WTC11 (cell line): ENCODE measurements at regions not wholly inside any gene's neighbourhood (a gene's known extent, or its start where the extent isn't known, plus 50 kb on each side); places are given as distances from the start of the nearest gene placed in this dataset.
"Not testable (repeated sequence)": the region's sequence is repeated elsewhere in the genome, so short reads cannot be mapped to it uniquely, and the experiment has no call there.

Source experiments
- MAX ChIP-seq: sonication (generic); formaldehyde crosslinking; IDR thresholded peaks from 2 replicates; pipeline ENCODE4 v1.8.0; 2022; ENCODE audit warnings: mild to moderate bottlenecking, missing genetic modification reagents
- NR1H2 ChIP-seq: sonication (generic); formaldehyde crosslinking; IDR thresholded peaks from 2 replicates; pipeline ENCODE4 v1.9.0; 2021; ENCODE audit warnings: mild to moderate bottlenecking, moderate library complexity, missing genetic modification reagents
- NR2C2 ChIP-seq: sonication (generic); formaldehyde crosslinking; IDR thresholded peaks from 2 replicates; pipeline ENCODE4 v1.8.0; 2022; ENCODE audit warnings: mild to moderate bottlenecking, missing genetic modification reagents

- not testable (repeated sequence) for TF ChIP-seq NR2C2, MAX, NR1H2 (CRISPR knock-in tag)
These were observed 3078.6 kb downstream of the RPIA start for GRCh38 chr2:91770046-91770575.
